ENCODE measurements at regions not wholly inside any gene's neighbourhood (a gene's known extent, or its start where the extent isn't known, plus 50 kb on each side); places are given as distances from the start of the nearest gene placed in this dataset.

DNA sequence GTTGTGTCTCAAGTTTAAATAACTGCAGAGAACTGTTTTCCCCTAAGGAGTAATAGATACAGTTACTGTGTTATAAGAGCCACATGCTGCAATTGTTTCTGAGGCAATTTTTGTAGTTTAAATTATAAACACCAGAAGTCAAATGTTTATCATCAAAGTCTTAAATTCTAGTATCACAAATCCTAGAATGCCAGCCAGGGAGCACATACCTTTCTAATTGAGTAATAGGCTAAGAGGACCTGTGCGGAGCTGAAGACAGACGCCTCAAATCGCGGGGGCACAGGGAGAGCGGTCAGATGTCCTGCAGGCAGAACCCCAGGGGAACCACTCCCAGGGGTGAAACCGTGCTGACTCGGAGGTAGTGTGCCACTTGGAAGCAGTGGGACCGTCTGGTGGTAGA lies 65.2 kb upstream of the TNFRSF19 start:
- peaks cover 7% of the 10 kb centered on the region for H3K4me1 Mint-ChIP-seq (ENCODE audit: unreplicated experiment)
- no peak overlapping the region for H3K4me3 Mint-ChIP-seq (ENCODE audit: unreplicated experiment)
- DNase-seq (ENCODE audit: low spot score), result no peak
- no peaks in the 10 kb centered on the region for H3K27me3 Mint-ChIP-seq (ENCODE audit: unreplicated experiment)
- no peaks in the 10 kb centered on the region for H3K9me3 Mint-ChIP-seq (ENCODE audit: unreplicated experiment)
- no peaks in the 10 kb centered on the region for H3K36me3 Mint-ChIP-seq (ENCODE audit: low read depth, unreplicated experiment)
- TF ChIP-seq, protein P1, sequence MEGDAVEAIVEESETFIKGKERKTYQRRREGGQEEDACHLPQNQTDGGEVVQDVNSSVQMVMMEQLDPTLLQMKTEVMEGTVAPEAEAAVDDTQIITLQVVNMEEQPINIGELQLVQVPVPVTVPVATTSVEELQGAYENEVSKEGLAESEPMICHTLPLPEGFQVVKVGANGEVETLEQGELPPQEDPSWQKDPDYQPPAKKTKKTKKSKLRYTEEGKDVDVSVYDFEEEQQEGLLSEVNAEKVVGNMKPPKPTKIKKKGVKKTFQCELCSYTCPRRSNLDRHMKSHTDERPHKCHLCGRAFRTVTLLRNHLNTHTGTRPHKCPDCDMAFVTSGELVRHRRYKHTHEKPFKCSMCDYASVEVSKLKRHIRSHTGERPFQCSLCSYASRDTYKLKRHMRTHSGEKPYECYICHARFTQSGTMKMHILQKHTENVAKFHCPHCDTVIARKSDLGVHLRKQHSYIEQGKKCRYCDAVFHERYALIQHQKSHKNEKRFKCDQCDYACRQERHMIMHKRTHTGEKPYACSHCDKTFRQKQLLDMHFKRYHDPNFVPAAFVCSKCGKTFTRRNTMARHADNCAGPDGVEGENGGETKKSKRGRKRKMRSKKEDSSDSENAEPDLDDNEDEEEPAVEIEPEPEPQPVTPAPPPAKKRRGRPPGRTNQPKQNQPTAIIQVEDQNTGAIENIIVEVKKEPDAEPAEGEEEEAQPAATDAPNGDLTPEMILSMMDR (IDR thresholded peaks at IDR 0.05; ENCODE audit: unreplicated experiment), result no peak
- no peak overlapping the region for H3K27ac Mint-ChIP-seq (ENCODE audit: unreplicated experiment)

DNA sequence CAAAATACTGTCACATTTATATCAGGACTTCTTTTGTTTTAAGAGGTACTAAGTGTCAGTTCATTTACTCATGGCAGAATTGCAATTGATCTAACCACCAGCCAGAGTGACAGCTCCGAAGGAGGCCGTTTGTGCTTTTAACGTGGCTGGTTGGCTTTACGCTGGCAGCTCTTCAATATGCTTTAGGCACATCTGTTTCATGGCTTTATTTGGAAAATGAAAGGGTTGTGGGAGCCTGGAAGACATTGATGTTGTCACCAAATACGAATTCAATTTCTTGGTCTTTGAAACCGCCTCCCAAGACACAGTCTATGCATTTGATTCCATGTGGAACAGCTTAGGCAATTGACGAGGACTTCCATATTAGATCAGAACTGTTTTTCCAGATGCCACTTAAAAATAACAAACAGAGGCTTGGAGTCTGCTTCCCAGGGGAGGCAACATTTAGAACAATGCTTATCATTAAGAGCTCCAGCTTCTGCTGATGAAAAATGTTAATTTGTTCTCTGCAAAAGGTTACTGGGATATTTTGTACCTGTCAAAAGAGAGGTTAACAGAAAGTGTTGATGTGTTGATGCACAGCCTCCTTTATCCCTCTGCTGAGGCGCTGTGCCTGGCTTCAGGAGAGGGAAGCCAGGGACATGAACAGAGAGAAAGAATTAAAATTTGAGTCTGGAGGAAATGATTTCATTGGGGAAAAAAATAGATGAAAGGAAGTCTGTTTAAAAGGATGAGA lies 64.0 kb upstream of the TNFRSF19 start:
- Mint-ChIP-seq H3K4me3 (ENCODE audit: unreplicated experiment) (no peak overlapping the region), H3K36me3 (ENCODE audit: low read depth, unreplicated experiment) (no peaks in the 10 kb centered on the region), H3K9me3 (ENCODE audit: unreplicated experiment) (no peaks in the 10 kb centered on the region), H3K4me1 (ENCODE audit: unreplicated experiment) (peaks cover 7% of the 10 kb centered on the region), H3K27ac (ENCODE audit: unreplicated experiment) (no peak overlapping the region), H3K27me3 (ENCODE audit: unreplicated experiment) (no peaks in the 10 kb centered on the region)
- TF ChIP-seq, protein P1 (IDR thresholded peaks at IDR 0.05; ENCODE audit: unreplicated experiment), result no peak
- no peak for DNase-seq (ENCODE audit: low spot score)

- peaks cover 7% of the 10 kb centered on the region for H3K4me1 Mint-ChIP-seq (ENCODE audit: unreplicated experiment)
- H3K4me3 Mint-ChIP-seq (ENCODE audit: unreplicated experiment), result no peak overlapping the region
- no peaks in the 10 kb centered on the region for H3K9me3 Mint-ChIP-seq (ENCODE audit: unreplicated experiment)
- no peak for DNase-seq (ENCODE audit: low spot score)
- no peaks in the 10 kb centered on the region for H3K27me3 Mint-ChIP-seq (ENCODE audit: unreplicated experiment)
- no peak overlapping the region for H3K27ac Mint-ChIP-seq (ENCODE audit: unreplicated experiment)
- no peaks in the 10 kb centered on the region for H3K36me3 Mint-ChIP-seq (ENCODE audit: low read depth, unreplicated experiment)
- TF ChIP-seq, protein P1 (IDR thresholded peaks at IDR 0.05; ENCODE audit: unreplicated experiment), result no peak
Observed at GRCh38 chr13:23506807-23507291, 63.4 kb upstream of the TNFRSF19 start.

GRCh38 chr13:23509781-23510543 lies 60.2 kb upstream of the TNFRSF19 start:
- H3K27ac Mint-ChIP-seq (ENCODE audit: unreplicated experiment), result no peak overlapping the region
- TF ChIP-seq, protein P1 (IDR thresholded peaks at IDR 0.05; ENCODE audit: unreplicated experiment), result no peak
- H3K27me3 Mint-ChIP-seq (ENCODE audit: unreplicated experiment), result peaks cover 3% of the 10 kb centered on the region
- DNase-seq (ENCODE audit: low spot score), result no peak
- H3K4me3 Mint-ChIP-seq (ENCODE audit: unreplicated experiment), result no peak overlapping the region
- peaks cover 7% of the 10 kb centered on the region for H3K4me1 Mint-ChIP-seq (ENCODE audit: unreplicated experiment)
- no peaks in the 10 kb centered on the region for H3K36me3 Mint-ChIP-seq (ENCODE audit: low read depth, unreplicated experiment)
- no peaks in the 10 kb centered on the region for H3K9me3 Mint-ChIP-seq (ENCODE audit: unreplicated experiment)

DNA sequence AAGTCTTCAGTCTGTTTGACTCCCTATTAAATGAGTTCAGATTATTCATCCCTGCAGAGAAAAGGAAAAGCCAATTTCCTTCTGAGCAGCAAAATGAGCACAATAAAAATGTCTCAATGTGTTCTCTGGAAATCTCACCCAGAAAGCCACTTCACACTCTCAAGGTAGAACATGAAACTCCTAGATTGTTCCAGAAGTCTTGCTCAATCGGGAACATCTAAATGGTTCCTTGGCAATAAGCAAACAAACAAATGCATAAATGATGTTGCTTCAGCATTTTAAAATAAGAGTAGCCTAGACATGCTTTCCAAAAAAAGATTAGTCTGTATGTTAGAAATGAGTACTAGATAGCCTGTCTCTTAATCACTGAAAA lies 59.7 kb upstream of the TNFRSF19 start:
- Mint-ChIP-seq H3K36me3 (ENCODE audit: low read depth, unreplicated experiment) (no peaks in the 10 kb centered on the region), H3K4me1 (ENCODE audit: unreplicated experiment) (peaks cover 7% of the 10 kb centered on the region), H3K27me3 (ENCODE audit: unreplicated experiment) (peaks cover 3% of the 10 kb centered on the region), H3K27ac (ENCODE audit: unreplicated experiment) (no peak overlapping the region), H3K4me3 (ENCODE audit: unreplicated experiment) (no peak overlapping the region), H3K9me3 (ENCODE audit: unreplicated experiment) (no peaks in the 10 kb centered on the region)
- TF ChIP-seq, protein P1 (IDR thresholded peaks at IDR 0.05; ENCODE audit: unreplicated experiment), result no peak
- no peak for DNase-seq (ENCODE audit: low spot score)

All from endothelial cell (in vitro differentiated cells).